HL-60/S4 treated with phorbol 12-myristate 13-acetate at 8.2 ng/mL for 4 days and 3 days (cell line): ENCODE measurements at regions not wholly inside any gene's neighbourhood (a gene's known extent, or its start where the extent isn't known, plus 50 kb on each side); places are given as distances from the start of the nearest gene placed in this dataset.

Experiments
- in situ Hi-C: fragments of 300-500 bp; cut with MboI; formaldehyde crosslinking; loops from 2 replicates; pipeline ENCODE4 v1.15.0; 2022; ENCODE audit warnings: low sequenced_read_pairs

- in situ Hi-C loops = no loop called here
Observed at GRCh38 chr5:54778783-54779182, 206.6 kb downstream of the ESM1 start.

DNA sequence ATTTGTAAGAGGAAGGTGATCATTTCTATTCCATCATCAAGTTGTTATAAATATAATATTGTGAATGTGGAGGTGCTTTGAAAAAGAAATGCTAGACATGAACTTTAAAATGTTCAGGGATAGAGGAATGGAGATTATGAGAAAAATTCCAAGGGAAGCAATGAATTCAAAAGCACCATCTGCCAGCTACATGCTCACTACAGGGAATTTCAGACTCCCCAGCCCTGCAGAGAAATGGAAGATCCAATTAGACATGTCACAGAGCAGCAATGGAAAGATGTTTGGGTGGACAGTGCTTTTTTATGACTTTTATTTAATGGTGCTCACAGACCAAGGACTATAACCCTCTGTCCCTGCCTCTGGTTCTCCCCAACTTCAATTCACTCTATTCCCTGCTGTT lies 209.7 kb downstream of the ESM1 start:
- in situ Hi-C loops = no loop called here

- in situ Hi-C loops = no loop called here
Observed at GRCh38 chr5:54774281-54775170, 210.9 kb downstream of the ESM1 start.

- in situ Hi-C loops = no loop called here
Observed at GRCh38 chr5:54772684-54773083, 212.7 kb downstream of the ESM1 start.

DNA sequence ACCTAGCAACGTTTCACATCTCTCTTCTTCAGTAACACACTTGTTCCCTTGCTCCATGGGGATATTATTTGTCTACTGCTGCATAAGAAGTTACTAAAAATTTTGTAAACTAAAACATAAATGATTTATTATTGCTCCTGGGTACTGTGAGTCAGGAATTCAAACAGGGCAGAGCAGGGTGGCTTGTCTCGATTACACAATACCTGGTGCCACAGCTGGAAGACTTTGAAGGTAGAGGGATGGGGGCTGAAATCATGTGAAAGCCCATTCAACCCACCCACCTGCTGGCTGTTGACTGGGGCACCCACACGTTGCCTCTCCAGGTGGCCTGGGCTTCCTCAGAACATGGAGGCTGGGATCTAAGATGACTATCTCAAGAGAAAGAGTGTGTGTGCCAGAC lies 213.2 kb downstream of the ESM1 start:
- in situ Hi-C loops = no loop called here

GRCh38 chr5:54769746-54770145 lies 215.6 kb downstream of the ESM1 start:
- in situ Hi-C loops = no loop called here

GRCh38 chr5:54769072-54769471 lies 216.3 kb downstream of the ESM1 start:
- in situ Hi-C loops = no loop called here

- in situ Hi-C loops = no loop called here
Observed at GRCh38 chr5:54766748-54767147, 218.6 kb downstream of the ESM1 start.

DNA sequence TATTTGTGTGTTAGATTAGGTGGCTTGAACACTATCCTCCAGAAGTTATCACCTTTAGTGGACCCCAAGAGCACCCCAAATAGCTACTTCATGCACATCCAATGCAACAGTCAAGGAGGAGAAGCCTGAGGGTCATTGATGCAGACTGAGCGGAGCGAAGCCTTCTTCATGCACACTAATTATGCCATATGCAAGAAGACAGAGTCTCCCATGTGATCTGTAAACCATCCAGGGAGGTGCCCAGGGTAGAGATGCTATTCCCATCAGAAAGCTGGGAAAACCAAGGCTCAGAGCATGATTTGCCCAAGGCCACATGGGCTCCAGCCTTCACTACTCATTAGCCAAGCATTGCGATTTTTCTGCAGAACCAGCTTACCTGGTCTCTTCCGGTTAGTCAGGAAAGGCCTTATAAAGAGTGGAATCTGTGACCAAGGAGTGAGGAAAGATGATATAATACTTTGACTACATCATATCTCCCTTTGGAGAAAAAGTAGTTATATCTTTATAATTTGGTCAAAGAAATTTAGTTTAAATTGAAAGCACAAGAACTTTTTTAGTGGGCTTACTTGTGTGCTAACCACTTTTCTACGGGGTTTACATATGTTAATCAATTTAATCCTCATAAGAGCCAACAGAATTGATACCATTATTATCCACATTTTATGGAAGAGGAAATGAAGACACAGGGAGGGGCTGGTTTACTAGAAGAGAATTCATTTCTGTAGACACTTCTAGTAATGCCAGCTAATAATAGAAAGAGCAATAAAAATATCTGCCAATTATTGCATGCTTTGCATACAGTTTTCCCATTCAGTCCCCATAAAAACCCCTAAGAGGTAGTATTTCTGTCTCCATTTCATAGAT lies 220.0 kb downstream of the ESM1 start:
- in situ Hi-C loops = no loop called here

GRCh38 chr5:54764102-54765090 lies 221.0 kb downstream of the ESM1 start:
- in situ Hi-C loops = no loop called here

DNA sequence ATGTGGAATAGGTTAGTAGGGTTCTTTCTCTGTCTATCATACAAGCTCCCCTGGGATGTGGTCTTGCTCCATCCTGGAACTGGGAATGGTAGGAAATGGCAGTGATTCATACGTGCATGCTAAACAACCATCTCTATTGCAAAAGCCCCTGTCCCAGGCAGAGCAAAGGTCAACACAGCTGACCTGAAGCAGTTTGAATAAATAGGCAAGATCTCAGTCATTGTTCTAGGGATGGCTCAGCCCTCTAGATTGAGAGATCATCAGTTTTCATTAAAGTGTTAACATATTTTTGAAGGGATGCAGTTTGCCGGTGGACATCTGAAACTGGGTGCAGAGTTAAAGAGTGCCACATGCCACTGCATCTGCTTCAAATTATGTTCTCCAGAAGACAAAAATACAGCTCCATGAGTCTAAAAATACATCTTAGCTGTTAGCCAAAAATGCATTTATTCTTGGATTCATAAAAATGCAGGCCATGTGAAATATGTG lies 224.1 kb downstream of the ESM1 start:
- in situ Hi-C loops = no loop called here

GRCh38 chr5:54760182-54760935 lies 225.0 kb downstream of the ESM1 start:
- in situ Hi-C loops = no loop called here

GRCh38 chr5:54758038-54758437 lies 227.4 kb downstream of the ESM1 start:
- in situ Hi-C loops = no loop called here

DNA sequence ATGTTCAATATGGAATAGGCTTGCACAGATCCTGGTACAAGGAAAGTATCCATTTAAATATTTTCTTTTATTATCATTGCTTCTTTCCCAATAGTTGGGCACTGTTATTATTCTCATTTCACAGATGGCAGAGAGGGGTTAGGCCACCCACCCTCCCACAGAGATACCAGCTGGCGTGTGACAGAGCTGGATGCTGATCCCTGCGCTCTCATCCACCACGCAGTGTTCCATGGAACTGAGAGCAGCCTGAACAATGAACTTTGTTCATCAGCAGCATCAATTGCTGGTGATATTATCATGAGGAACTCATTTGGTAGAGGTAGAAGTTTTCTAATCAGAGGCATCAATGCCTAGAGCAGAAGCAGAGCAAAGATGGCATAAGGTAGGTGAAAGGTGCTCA lies 227.9 kb downstream of the ESM1 start:
- in situ Hi-C loops = no loop called here

GRCh38 chr5:54756796-54757402 lies 228.5 kb downstream of the ESM1 start:
- in situ Hi-C loops = no loop called here

GRCh38 chr5:54756301-54756700 lies 229.1 kb downstream of the ESM1 start:
- in situ Hi-C loops = no loop called here

- in situ Hi-C loops = no loop called here
Observed at GRCh38 chr5:54754878-54755277, 230.5 kb downstream of the ESM1 start.

DNA sequence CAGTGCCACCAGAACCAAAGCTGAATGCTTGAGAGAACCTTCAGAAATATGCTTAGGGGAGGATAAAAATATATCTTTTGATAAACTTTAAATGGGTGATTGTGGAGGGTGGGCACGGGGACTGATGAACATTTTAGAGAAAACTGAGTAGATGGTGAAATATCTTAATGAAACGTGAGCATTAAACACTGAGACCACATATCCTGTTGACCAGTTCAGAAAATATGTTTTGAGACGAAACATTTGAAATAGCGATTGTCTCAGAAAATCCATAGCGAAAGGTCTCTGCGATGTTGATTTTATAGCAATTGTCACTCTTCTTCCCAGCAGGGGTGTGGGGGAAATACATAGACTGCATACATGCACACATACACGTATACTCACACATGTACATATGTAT lies 231.0 kb downstream of the ESM1 start:
- in situ Hi-C loops = no loop called here

DNA sequence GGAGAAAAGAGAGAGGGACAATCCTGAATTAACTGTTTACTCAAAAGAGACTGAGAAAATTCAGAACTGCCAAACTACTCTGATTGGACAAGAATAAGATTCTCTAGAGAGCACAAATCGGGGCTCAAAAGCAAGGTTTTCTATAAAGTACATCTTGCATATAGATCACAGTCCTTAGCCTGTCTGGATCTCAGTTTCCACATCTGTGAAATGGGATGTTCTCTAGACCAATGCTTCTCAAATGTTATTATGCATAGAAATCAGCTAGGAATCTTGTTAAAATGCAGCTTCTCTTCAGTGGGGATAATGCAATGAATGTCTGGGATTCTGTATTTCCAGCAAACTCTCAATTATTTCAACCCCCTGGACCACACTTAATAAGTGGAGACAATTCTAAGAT lies 231.6 kb downstream of the ESM1 start:
- in situ Hi-C loops = no loop called here
